ENCODE measurements at regions not wholly inside any gene's neighbourhood (a gene's known extent, or its start where the extent isn't known, plus 50 kb on each side); places are given as distances from the start of the nearest gene placed in this dataset.
"Not testable (repeated sequence)": the region's sequence is repeated elsewhere in the genome, so short reads cannot be mapped to it uniquely, and the experiment has no call there.

DNA sequence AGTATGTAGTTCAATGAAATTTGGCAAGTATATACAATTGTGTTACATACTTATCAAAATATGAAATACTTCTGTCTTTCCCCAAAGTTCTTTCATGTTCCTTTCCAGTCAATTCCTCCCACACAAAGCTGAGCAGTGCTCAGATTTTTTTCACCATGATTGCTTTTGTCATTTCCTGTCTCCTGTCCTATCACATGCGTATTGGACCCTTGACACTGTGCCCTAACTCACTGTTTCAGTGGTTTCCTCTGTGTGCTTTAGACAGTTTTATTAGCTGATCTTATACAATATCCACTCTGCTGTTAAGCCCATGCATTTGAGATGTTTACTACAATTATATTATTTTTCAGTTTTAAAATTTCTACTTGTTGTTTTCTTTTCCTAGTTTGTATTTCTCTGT, 463.6 kb upstream of the MEF2C start:
- no peak for DNase-seq (ENCODE audit: low spot score)

DNA sequence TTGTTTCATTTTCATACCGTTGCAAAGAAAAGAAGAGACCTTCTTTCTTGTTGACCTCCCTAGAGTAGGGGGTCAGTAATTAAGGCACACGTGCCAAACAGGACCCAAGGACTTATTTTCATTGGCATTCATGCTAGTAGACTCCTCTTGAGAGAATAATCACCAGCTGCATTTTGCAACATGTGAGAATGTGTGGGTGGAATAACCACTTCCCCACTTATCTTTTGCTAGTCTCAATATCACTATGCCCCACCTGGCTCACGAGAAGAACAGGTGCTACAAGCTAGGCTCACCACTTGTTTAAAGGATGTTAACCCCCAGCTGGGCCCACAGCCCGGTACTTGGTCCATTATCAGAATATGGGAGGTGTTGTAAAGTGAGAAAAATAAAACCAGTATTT, 460.7 kb upstream of the MEF2C start:
- no peak for DNase-seq (ENCODE audit: low spot score)

DNA sequence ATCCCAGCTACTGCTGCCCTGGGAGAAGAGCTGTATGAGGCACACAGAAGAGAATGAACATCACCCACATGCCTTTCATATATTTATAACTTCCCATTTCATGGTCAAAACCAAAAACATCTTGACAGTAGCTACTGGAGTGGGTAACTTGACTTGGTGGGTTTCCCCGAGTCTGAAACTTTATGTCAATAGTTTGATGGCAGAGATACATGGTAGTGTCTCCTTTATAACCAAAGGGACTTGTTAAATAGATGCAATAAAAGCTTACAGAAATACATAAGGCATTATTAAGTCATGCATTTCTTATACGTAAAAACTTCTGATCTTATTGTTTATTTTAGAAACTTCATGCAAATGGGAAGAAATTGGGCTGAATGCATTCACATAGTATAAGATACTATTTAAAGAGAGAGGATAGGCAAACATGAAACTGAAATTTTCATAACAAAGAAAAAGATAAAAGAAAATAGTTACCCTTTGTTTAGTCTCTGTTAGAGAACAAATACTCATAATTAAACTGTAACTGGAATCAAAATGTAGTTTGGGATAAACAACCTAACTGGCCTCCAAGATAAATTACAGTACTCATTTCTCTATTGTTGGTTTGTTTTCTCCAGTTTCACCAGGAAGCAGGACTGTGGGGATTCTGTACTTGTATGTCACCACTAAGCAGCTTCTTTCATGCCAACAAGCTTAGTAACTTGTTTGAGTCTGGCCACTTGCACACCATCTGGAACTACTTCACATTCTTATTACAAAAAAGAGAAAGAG, 459.3 kb upstream of the MEF2C start:
- DNase-seq (ENCODE audit: low spot score), result no peak

DNA sequence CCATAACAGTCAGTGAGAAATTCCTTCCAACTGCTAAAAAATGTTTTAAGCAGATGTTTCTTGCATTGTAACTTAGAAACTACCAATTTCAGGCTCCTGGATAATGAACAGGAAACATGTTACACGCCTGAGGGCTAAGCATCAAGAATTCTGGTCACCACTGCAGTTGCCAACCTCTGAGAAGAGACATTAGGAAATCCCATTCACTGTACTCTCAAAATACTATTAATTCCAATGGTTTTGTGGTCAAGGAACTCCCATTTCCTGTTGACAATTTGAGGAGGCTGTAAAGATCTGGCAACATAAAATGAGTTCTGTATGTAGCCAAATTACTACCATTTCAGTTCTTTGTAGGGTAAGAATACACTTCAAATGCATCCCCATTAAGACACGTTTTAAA, 456.0 kb upstream of the MEF2C start:
- DNase-seq (ENCODE audit: low spot score), result no peak

DNA sequence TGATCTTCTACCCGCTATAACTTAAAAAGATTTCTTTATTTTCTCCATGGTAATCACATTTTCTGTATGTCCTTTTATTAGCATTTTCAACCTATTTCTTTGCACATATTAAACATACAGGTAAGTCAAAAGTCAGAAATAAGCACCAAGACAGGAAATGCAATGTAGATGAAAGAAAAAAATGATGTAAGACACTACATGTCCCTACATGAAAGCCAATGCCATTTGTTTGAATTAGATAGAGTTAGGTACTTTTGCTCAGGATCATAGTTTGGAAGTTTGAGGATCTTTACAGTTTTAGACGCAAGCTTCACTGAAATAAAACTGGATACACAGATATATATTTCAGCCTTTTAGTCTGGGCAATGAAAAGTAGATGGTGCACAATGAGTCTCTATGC, 453.1 kb upstream of the MEF2C start:
- DNase-seq (ENCODE audit: low spot score), result no peak

DNA sequence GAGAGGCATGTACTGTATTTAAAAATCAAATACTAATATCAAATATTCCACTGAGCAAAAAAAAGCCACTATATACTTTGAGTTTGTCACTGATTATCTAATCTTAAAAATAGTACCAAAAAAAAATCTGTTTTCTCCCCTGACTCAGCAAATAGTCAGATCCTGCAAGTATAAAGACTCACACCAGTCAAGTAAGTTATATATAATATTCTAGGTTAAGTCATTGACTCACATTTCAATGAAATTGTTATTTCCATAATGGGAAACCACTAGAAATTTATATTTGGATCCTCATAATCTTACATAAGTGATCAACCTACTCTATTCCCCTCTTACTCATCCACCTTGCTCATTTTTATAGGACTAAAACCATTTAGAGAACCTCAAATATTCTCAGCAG, 447.2 kb upstream of the MEF2C start:
- no peak for DNase-seq (ENCODE audit: low spot score)

DNA sequence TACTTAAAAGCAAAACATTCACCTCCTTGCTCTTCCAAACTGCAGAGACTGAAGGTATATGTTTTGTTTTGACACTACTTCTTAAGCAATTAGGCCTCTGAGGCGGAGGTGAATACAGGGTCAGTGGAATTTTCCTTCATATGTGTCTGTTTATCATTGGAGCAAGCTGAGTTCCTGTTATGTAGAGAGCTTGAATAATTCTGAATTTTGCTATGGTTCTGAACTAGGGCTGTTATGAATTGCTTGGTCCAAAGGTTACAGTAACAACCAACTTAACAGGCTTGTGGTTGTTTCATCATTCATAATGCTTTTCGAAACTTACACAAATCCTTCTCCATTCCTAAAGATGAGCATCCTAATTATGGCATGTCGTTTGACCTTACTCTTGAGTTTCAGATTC, 444.6 kb upstream of the MEF2C start:
- DNase-seq (ENCODE audit: low spot score), result no peak

DNA sequence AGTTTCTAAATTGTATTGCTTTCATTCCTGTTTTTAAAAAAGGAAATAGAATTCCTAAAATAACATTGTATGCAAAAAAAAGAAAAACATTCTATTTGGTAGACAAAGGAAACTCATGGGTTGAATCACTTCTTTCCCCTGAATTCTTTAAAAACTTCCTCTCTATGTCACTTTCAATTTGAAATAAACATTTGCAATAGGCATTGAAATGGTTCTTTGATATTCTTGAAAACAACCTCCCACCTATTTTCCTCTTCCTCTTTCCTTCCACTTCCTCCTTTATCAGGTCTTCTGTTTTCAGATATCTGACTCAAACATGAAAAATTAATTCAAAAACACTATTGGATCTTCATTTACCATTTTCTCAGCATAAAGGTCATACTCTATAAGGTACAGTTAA, 442.0 kb upstream of the MEF2C start:
- DNase-seq (ENCODE audit: low spot score), result no peak

DNA sequence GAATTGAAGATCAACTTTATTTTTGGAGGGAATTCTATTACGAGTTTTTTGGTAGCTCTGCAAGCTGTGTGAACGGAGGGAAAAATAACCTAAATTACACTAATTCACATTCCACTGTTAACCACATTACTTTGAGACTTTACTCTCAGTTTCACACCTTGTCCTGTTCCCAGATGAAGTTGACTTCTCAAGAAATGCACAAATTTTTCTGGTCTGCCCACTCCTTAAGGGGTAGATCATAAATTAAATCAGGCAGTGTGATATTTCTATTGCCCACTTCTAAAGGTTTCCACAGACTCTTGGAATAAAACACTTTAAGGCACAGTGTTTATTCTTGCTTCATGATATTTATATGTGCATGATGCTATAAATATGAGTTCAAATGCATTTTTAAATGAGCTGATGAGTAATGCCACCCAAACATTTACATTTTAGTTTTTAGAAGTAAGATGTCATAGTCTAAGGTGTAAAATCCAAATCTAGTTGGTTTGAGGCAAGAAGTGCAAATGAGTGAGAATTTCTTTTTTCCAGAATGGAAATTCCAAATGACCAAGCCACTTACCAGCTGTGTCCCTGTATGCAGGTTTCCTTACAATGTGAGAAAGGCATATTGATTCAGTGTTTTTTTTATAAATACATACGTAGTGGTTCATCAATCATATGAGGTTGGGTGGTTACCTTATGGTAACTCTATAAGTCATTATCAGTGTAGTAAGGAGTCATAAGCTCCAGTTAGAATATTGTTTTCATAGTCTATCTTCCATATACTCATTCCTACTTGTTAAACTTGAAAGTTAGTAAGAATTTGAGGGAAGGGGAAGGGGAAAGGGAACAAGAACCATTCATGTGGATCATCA, 437.7 kb upstream of the MEF2C start:
- no peak for DNase-seq (ENCODE audit: low spot score)

DNA sequence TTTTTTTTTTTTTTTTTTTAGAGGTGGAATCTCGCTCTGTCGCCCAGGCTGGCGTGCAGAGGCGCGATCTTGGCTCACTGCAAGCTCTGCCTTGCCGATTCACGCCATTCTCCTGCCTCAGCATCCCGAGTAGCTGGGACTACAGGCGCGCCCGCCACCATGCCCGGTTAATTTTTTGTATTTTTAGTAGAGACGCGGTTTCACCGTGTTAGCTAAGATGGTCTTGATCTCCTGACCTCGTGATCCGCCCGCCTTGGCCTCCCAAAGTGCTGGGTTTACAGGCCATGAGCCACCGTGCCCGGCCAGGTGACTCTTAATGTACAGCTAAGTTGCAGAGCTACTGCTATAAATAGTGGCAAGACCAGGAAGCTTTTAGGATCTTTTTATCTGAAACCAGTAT, 434.9 kb upstream of the MEF2C start:
- DNase-seq (ENCODE audit: low spot score), result not testable (repeated sequence)

DNA sequence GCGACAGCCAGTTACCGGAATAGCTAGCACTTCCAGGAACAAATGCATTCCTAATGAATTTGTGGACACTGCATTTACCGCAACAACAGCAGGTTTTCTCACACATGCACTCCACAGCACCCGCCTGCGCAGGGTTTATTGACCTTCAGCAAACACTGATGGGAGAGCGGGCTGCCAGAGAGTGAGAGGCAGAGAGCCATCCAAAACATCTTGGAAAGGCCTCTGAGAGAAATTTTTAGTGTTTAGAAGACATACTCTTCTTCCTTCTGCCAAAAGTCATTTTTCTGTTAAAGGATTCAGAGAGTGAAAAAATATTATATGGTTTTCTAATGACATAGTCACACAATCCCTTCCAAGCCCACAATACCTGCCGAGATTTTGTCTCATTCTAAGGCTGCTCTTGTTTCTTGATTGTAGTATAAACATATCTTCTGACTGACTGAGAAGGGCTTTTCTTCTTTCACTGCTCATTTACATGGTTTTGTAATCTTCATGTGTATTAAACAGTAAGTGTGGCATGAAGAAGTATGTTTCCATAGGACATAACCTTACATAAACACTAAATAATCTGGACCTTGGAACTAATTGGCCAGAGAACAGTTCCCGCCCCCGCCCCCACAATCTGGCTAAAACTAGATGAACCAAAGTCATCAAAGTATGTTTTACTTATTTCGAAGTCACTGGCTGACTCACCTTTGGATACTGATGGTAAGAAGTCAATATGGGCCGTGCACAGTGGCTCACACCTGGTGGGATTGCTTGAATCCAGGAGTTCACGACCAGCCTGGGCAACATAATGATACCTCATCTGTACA, 432.5 kb upstream of the MEF2C start:
- DNase-seq (ENCODE audit: low spot score), result no peak

DNA sequence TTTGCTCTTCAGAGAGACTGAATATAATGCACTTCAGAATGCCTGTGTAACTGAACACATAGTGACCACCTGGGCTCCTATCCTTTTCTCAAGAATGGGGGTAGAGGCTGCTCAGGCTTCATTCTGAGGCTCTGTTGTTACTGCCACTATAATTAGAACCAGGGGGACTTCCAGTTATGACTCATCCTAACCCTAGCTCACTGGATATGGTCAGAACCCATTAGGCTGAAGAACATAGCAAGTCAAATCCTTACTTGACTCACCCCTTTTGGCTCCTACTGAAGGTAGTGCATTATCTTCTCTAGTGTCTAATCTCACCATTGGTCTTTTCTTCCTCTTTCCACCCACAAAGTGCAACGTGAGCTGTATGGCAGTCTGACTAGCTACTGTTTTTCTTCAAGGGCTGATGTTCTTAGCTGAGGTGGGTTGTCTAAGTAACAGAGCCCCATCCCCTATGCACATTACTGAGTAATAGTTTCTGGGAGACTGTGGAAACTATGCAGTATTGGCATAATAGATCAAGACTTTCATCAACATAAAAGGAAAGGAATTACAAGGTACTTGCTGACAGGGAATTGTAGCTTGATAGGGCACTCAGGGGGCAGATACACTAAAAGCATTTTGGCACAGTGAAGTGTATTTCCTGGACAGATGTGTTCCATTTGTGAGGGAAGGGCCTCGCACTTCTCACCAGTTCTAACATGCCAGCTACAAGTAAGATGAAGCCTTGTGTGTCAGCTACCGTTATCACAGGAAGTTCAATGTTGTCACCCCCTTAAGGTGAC, 431.0 kb upstream of the MEF2C start:
- DNase-seq (ENCODE audit: low spot score), result no peak

DNA sequence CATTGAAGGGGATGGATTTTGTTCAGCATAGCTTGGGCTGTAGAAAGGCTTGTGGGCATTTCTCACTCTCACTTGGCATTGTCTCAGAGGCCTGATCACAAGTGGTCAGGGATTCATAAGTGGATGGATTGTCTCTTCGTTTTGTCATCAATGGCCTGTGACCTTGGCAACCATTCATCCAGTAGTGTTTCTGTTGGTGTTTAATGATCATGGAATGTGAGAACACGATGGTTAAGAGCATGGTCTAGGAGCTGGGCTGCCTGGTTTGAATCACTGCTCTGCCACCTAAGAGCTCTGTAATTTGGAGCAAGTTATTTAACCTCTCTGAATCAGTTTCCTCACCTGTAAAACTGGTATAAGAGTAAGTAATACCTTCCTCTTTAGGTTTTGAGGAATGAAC, 430.1 kb upstream of the MEF2C start:
- DNase-seq (ENCODE audit: low spot score), result no peak

DNA sequence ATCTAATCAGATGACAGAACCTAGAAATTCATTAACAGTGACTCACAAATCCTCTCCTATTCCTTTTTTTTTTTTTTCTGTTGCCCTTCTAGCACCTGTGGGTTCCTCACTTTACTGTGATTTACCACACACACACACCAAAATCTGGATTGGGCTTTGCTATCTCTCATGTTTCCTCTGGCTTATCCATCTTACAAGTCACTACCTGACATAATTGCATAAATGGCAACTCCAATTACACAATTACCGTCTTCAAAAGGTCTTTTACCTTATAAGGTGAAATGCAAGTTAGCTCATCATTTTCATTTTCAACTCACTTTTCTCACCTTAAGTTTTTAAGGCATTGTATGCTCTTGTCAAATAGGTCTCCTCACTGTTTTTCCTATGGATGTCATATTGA, 426.3 kb upstream of the MEF2C start:
- no peak for DNase-seq (ENCODE audit: low spot score)

DNA sequence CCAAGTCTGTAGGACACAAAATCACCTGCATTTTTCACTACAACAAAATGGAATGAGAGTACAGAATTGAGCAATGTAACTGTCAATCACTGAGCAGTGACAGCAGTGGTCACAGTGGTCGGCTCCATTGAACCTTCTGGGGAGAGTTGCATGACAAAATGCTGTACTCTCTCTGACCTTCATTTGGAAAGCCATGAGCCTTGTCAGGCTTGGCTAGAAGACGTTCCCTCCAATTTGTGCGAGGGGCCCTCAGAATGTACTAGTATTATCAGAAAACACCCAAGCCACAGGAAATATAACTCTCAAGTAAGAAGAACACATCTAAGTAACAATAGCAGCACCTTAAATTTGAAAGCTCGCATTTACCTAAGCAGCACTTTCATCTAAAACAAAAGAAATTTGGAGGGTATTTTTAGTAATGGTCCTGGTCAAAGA, 425.6 kb upstream of the MEF2C start:
- no peak for DNase-seq (ENCODE audit: low spot score)

DNA sequence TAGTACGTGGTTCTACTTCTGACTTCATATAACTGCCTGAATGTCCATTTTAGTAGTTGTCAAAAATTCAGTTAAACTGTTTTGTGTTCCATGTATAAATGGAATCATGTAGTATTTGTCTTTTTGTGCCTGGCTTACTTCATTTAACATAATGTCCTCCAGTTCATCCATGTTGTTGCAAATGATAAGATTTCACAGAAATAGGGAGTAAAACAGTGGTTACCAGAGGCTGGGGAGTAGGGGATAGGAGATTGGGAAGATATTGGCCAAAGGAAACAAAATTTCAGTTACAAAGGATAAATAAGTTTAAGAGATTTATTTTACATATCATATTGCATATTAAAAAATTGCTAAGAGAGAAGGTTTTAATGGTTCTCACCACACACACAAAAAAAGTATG, 425.0 kb upstream of the MEF2C start:
- no peak for DNase-seq (ENCODE audit: low spot score)

DNA sequence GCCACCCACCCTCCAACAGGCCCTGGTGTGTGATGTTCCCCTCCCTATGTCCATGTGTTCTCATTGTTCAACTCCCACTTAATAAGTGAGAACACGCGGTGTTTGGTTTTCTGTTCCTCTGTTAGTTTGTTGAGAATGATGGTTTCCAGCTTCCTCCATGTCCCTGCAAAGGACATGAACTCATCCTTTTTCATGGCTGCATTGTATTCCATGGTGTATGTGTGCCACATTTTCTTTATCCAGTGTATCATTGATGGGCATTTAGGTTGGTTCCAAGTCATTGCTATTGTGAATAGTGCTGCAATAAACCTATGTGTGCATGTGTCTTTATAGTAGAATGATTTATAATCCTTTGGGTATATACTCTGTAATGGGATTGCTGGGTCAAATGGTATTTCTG, 424.2 kb upstream of the MEF2C start:
- DNase-seq (ENCODE audit: low spot score), result not testable (repeated sequence)

DNA sequence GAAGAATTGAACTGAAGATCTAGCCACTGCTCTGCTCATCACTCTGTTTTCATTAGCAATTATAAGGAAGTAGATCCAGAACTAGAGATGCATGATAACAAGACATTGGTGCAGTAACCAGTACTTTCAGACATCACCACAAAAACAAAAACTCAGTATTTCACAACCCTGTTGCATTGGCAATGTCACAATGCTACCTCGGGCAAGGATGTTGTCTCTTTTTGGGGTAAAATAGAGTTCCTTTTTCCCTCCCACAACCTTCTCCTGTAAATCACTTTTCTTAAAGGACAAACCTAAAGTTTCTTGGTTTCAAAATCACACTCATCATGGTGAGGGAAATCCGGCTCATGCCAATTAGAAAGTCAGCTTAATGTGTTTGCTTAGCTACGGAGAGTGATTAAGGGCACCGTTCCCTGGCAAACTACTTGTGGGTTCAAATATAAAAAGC, 420.1 kb upstream of the MEF2C start:
- no peak for DNase-seq (ENCODE audit: low spot score)

DNA sequence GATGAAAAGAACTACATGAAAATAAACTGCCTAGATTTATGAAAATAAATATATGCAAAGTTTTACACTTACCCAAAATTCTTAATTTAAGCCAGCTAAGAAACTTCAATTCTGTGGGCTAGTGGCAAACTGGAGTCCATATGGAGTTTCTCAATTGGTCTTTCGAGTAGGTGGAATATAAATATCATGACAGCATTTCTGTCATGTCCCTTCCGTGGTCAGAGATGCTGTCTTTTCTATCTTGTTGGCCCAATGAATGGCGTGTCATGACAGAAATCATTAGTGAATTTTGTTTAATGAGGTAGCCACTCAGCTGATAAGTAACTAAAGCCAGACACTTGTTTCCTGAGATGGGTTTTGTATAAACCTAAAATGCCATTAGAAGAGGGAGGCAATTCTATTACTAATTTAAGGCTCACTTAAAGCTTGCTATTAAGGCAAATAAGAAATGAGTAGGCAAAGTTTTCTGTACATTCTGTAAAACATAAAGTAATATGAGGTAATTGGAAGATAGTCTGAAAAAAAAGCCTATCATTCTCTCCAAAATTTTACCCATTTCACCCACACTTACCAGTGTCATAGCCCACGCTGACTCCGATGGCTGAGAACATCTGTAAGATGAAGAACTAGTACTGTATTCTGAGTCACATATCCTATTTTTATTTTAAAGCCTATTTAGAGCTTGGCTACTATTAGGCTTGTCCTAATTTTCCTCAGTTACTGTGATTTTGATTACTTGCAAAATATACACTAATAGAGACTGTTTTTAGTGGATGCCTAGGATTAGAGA, 419.3 kb upstream of the MEF2C start:
- no peak for DNase-seq (ENCODE audit: low spot score)

DNA sequence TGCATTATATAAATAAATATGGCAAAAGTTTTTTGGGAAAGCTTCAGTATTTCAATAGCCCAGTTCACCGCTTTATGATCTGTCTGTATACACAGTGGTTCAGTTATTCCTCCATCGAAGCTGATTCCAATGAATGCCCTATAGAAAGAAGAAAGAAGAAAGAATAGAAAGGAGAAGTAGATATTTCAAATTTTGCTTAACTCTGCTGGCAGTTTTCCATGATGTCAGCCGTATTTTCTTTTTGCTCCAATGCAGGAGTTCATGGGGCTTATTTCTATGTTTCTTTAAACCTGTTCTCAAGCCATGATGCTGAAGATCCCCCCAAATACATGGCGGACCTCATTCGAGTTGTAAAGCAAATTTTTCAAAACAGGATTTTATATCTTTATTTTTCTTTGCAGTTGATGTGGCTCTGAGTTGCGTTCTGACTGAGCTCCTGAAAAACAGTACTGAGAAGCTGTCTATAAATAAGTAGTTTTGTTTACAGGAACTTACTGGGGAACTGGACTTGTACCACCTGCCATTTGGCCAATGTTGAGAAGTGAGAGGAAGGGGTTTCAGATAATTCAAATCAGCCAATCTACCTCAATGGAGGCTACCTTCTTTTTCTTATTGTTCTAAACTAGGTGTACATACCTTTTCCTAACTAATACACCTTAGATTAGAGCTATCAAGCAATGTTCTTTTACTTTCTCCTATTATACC, 418.5 kb upstream of the MEF2C start:
- DNase-seq (ENCODE audit: low spot score), result no peak
